ENCODE measurements at regions not wholly inside any gene's neighbourhood (a gene's known extent, or its start where the extent isn't known, plus 50 kb on each side); places are given as distances from the start of the nearest gene placed in this dataset.

GRCh38 chr2:8452296-8452695 lies 229.6 kb upstream of the ID2 start:
- TF ChIP-seq CTCF (IDR thresholded peaks at IDR 0.05) (no peak), POLR2A (IDR thresholded peaks at IDR 0.05) (no peak)

All from heart left ventricle (tissue), 13 donors.